ENCODE measurements at regions not wholly inside any gene's neighbourhood (a gene's known extent, or its start where the extent isn't known, plus 50 kb on each side); places are given as distances from the start of the nearest gene placed in this dataset.
"Not testable (repeated sequence)": the region's sequence is repeated elsewhere in the genome, so short reads cannot be mapped to it uniquely, and the experiment has no call there.

DNA sequence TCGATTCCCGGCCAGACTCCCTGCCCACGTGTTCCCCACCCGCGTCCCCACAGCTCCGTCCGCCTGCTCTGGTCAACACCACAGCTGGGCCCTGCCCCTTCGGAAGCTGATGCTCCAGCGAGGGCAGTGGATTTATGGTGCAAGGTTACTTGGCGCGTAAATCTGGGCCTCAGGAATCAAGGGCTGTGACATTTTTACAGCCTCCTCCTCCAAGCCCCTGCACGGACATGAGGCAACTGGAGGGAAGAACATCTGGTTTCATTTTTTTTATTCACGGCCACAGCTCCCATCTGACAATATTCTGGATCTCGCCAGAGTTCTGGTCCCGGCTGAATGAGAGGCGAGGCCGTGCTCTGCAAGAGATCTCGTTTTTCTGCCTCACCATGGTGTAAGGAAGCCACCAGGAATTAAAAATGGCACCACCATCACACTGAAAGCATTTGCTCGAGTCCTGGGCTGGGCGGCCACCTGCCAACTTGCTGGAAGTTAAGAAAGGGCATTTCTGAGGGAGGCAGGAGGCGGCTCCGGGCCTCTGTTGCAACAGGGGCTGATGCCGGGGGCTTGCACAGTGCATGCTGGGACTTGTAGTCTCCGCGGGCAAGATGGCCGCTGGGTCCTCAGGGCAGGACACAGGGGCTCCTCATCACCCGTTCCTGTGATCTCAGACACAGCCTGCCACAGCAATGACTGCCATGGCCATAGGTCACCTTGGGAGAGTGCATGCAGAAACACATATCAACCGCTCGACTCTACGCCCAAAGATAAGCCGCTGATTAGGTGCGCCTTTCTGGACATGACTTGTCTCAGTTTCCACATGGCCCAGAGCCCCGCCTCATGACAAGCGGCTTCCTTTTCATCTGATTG is 148.5 kb downstream of the LY86 start:
- H3K4me3 ChIP-seq (ENCODE audit: insufficient read depth, low read depth, low read length), result no peak overlapping the region
- no peaks in the 10 kb centered on the region for H3K36me3 ChIP-seq (replicated peaks; ENCODE audit: control insufficient read depth, insufficient read depth, low read length)
- DNase-seq, result peak; percentile 91
- no peaks in the 10 kb centered on the region for H3K27me3 ChIP-seq (ENCODE audit: control insufficient read depth, insufficient read depth, low read length)

DNA sequence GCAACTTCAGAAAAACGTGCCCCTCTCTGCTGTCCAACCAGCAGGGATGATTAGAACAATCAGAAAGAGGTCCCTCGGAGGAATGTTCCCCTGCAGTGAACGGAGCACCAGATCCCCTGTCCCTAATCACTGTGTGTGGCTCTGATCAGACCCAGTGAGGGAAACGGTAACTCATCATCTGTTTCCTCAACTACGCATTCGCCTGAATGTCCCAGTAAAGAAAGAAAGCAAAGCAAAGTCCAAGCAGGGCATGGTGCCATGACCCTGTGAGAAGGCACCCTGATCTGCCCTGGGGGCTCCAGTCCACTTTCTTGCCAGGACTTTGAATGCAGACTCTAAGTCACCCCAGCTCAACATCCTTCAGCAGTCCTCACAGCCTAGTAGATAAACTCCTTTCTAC is 149.2 kb downstream of the LY86 start:
- no peak for DNase-seq
- H3K4me3 ChIP-seq (ENCODE audit: insufficient read depth, low read depth, low read length), result no peak overlapping the region
- no peaks in the 10 kb centered on the region for H3K36me3 ChIP-seq (replicated peaks; ENCODE audit: control insufficient read depth, insufficient read depth, low read length)
- no peaks in the 10 kb centered on the region for H3K27me3 ChIP-seq (ENCODE audit: control insufficient read depth, insufficient read depth, low read length)

DNA sequence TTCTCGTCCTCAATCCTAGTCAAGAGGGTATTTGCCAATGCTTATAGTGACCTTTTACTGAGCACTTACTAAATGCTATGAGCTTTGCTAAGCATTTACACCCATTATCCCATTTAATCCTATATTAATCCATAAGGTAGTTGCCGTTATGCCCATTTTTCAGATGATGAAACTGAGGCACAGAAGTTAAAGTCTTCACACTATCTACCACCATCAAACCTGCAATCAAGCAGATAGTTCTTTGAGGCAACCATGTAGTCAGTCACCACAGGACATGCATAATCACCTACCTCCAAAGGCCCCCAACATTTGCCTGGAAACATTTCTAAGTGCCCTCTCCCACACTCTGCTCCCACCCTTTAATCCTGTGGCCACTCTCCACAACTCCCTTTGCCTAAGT is 149.6 kb downstream of the LY86 start:
- H3K27me3 ChIP-seq (ENCODE audit: control insufficient read depth, insufficient read depth, low read length), result no peaks in the 10 kb centered on the region
- no peak overlapping the region for H3K4me3 ChIP-seq (ENCODE audit: insufficient read depth, low read depth, low read length)
- DNase-seq, result no peak
- H3K36me3 ChIP-seq (replicated peaks; ENCODE audit: control insufficient read depth, insufficient read depth, low read length), result no peaks in the 10 kb centered on the region

DNA sequence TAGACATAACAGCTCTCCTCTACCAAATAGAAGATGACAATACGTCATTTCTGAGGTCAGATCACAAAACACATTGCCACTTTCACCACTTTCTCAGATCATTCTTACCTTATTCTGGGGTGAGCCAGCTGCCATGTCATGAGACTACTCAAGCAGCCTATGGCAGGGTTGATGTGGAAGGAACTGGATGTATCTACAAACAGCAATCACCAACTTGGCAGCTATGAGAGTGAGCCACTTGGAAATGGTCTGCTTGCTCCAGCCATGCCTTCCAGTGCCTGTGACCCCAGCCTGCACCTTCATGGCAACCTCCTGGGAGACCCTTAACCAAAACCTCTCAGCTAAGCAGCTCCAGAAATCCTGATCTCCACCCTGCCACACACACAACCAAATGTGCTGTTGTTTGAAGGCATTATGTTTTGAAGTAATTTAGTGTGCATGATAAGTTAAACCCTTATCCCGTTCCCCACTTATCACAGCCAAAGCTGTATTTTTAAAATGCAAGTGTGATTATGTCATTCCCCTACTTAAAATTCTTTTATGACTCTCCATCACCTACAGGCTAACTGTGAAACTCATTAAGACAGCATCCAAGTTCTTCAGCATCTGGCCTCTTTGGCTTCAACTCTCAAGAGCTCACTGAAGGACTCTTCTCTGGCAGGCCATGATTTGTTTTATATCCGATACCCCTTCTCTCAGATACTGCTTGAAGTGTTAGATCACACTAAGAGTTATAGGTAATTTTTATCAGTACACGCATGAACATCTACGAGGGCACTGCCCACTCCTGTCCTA is 150.6 kb downstream of the LY86 start:
- H3K4me3 ChIP-seq (ENCODE audit: insufficient read depth, low read depth, low read length), result no peak overlapping the region
- no peak for DNase-seq
- H3K27me3 ChIP-seq (ENCODE audit: control insufficient read depth, insufficient read depth, low read length), result no peaks in the 10 kb centered on the region
- H3K36me3 ChIP-seq (replicated peaks; ENCODE audit: control insufficient read depth, insufficient read depth, low read length), result no peaks in the 10 kb centered on the region

DNA sequence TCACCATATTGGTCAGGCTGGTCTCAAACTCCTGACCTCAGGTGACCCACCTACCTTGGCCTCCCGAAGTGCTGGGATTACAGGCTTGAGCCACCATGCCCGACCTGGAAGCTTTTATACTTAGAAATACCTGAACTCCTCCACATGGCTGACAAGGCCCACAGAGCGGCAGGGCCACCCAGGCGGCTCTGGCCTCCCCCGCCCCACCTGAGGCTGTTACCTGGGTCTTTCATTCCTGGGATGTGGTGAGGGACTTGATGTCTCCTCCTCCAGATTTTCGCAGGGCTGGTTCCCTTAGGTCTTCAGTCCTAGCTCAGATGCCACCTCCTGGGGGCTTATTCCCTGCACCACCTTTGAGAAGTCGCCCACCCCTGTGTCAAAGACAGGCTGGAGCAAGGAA is 152.1 kb downstream of the LY86 start:
- H3K27me3 ChIP-seq (ENCODE audit: control insufficient read depth, insufficient read depth, low read length), result no peaks in the 10 kb centered on the region
- H3K36me3 ChIP-seq (replicated peaks; ENCODE audit: control insufficient read depth, insufficient read depth, low read length), result no peaks in the 10 kb centered on the region
- DNase-seq, result peak; percentile 34
- no peak overlapping the region for H3K4me3 ChIP-seq (ENCODE audit: insufficient read depth, low read depth, low read length)

DNA sequence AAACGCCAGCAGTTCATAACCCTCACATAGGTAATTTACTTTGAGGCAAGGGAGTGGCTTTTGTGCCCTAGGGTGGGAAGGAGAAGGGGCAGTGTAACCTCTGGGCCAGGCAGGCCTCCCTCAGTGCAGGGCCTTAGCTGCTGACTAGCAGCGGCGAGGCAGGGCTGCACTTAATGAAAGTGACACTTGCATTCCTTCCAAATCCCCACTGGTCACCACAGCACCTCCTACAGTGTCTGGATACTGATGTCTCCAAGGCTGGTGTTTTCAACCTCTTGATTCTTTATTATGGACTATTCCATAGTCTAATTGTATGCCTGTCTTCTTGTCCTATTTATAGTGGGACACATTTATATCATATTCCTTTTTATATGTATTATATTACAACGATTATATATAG is 152.7 kb downstream of the LY86 start:
- peak; percentile 52 for DNase-seq

DNA sequence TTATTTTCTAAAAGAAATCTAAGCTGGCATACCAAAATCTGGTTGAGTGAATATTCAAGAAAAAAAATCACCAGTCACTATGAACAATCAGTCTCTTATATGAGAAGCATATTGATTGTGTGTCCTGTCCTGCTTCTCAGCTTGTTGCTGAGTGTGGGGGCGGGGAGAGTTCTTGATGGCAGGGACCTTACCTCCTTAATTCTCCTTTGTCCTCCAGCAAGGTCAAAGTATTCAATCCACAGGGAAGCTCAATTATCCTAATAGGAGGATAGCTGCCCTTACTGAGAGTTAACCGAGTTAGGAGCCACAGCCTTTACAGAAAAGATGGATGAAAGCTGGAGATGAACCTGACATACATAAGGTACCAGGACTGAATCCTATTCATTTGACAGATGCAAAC is 154.0 kb downstream of the LY86 start:
- no peak overlapping the region for H3K4me3 ChIP-seq (ENCODE audit: insufficient read depth, low read depth, low read length)
- no peaks in the 10 kb centered on the region for H3K36me3 ChIP-seq (replicated peaks; ENCODE audit: control insufficient read depth, insufficient read depth, low read length)
- no peaks in the 10 kb centered on the region for H3K27me3 ChIP-seq (ENCODE audit: control insufficient read depth, insufficient read depth, low read length)
- DNase-seq, result peak; percentile 49

More for the DNA sequence above, 152.7 kb downstream of the LY86 start:
- no peaks in the 10 kb centered on the region for H3K27me3 ChIP-seq (ENCODE audit: control insufficient read depth, insufficient read depth, low read length)
- no peaks in the 10 kb centered on the region for H3K36me3 ChIP-seq (replicated peaks; ENCODE audit: control insufficient read depth, insufficient read depth, low read length)
- no peak overlapping the region for H3K4me3 ChIP-seq (ENCODE audit: insufficient read depth, low read depth, low read length)

DNA sequence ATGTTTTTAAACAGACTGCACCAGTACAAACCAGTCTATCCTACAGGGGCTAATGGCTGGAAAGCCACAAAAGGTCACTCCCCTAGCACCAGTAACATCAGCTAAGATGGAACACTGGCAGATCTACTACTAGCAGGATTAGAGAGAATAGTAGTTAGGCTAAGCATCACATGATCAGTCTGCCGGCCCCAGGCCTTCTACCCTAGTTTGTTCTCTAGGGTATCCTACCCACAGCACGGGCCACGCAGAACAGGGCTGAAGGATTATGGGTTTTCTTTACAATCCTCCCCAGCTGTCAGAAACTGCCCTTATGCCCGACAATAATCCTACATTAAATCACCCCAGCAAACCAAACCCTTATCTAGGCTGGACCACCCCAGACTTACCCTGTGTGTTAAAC is 156.0 kb downstream of the LY86 start:
- H3K27me3 ChIP-seq (ENCODE audit: control insufficient read depth, insufficient read depth, low read length), result no peaks in the 10 kb centered on the region
- no peak for DNase-seq
- H3K36me3 ChIP-seq (replicated peaks; ENCODE audit: control insufficient read depth, insufficient read depth, low read length), result no peaks in the 10 kb centered on the region
- no peak overlapping the region for H3K4me3 ChIP-seq (ENCODE audit: insufficient read depth, low read depth, low read length)

DNA sequence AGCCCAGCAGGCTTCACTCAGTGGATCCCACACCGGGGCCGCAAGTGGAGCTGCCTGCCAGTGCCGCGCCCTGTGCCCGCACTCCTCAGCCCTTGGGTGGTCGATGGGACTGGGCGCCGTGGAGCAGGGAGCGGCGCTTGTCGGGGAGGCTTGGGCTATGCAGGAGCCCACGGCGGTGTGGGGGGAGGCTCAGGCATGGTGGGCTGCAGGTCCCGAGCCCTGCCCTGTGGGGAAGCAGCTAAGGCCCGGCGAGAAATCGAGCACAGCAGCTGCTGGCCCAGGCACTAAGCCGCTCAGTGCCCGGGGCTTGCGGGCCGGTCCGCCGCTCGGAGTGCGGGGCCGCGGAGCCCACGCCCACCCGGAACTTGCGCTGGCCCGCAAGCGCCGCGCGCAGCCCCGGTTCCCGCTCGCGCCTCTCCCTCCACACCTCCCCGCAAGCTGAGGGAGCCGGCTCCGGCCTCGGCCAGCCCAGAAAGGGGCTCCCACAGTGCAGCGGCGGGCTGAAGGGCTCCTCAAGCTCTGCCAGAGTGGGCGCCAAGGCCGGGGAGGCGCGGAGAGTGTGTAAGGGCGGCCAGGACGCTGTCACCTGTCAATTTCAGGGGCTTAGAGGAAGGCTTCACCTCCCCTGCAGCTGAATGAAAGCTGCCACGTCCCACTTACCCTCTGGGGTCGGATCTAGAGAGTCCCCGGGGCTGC is 157.3 kb downstream of the LY86 start:
- not testable (repeated sequence) for H3K4me3 ChIP-seq (ENCODE audit: insufficient read depth, low read depth, low read length); H3K36me3 ChIP-seq (replicated peaks; ENCODE audit: control insufficient read depth, insufficient read depth, low read length); H3K27me3 ChIP-seq (ENCODE audit: control insufficient read depth, insufficient read depth, low read length); DNase-seq

DNA sequence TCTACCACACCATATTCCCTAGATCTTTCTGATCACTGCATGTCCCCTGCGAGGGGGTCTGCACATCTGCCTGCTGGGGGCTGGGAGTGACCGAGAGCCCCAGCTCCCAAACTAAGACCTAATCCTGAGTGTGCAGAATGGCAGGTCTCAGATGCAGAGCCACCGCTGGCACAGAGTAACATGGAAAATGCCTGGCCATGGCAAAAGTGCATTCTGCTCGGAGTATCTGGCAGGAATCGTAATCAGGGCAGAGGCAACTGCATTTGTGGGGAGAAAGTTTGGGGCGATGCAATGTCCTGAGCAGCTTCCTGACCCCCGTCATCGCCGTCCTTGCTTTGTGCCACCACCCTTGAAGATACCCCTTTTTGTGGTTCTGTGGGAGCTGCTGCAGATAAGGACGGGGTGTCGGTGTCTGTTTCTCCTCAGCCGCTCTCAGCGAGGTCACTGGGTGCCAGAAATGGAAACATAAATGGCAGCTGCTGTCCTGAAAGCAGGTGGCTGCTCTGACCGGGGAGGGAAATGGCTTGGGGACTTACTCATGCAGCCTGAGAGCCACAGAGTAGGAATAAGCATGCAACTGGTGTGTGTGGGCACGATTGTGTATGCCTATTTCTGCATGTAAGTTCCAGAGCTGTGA is 157.9 kb downstream of the LY86 start:
- no peak for DNase-seq
- no peaks in the 10 kb centered on the region for H3K27me3 ChIP-seq (ENCODE audit: control insufficient read depth, insufficient read depth, low read length)
- no peak overlapping the region for H3K4me3 ChIP-seq (ENCODE audit: insufficient read depth, low read depth, low read length)
- H3K36me3 ChIP-seq (replicated peaks; ENCODE audit: control insufficient read depth, insufficient read depth, low read length), result no peaks in the 10 kb centered on the region

DNA sequence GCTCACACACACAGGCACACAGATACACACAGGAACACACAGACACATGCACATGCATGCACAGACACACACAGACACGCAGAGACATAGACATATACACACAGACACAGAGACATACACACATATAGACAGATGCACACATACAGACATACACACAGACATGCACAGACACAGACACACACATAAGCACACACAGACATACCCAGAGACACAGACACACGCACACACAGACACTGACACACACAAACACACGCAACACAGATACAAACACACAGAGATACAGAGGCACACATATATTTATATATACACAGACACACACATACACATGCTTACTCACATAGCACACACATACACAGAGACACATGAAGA is 158.4 kb downstream of the LY86 start:
- no peaks in the 10 kb centered on the region for H3K27me3 ChIP-seq (ENCODE audit: control insufficient read depth, insufficient read depth, low read length)
- H3K36me3 ChIP-seq (replicated peaks; ENCODE audit: control insufficient read depth, insufficient read depth, low read length), result no peaks in the 10 kb centered on the region
- DNase-seq, result no peak
- H3K4me3 ChIP-seq (ENCODE audit: insufficient read depth, low read depth, low read length), result no peak overlapping the region

DNA sequence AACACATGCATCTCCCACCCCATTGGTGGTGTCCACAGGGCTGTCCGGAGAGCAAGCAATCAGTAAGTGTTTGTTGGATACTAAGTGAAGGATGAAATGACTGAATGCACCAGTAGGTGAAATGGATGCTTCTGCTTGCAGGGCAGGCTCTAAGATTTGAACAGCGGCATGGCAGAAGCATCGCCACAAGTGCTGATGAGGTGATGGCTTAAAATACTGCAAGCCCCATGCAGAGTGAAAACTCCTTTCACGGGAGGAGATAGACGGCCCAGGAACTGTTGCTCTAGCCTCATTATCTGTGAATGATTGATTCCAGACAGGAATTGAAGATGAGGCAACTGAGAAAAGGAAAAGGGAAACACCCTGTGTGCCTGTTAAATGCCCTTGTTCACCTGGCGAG is 158.9 kb downstream of the LY86 start:
- H3K27me3 ChIP-seq (ENCODE audit: control insufficient read depth, insufficient read depth, low read length), result no peaks in the 10 kb centered on the region
- no peaks in the 10 kb centered on the region for H3K36me3 ChIP-seq (replicated peaks; ENCODE audit: control insufficient read depth, insufficient read depth, low read length)
- no peak for DNase-seq
- no peak overlapping the region for H3K4me3 ChIP-seq (ENCODE audit: insufficient read depth, low read depth, low read length)

DNA sequence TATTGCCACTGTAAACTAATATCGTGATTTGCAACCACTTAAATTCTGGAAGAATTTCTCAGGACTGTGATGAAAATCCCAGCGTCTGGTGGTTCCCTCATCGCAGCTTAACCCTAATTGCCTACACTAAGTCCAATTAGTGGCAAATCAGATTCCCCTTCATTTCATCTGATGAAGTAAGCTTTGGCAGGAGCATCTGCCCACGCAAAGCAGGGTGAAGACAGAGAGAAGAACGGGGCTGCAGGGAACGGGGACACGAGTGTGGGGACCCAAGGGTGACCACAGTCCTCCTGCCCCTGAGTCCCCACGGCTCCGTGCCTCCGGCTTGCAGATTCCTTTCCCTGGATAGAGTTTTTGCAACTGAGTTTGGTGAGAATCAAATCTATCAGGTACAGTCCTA is 159.5 kb downstream of the LY86 start:
- Histone ChIP-seq H3K36me3 (replicated peaks; ENCODE audit: control insufficient read depth, insufficient read depth, low read length) (no peaks in the 10 kb centered on the region), H3K4me3 (ENCODE audit: insufficient read depth, low read depth, low read length) (no peak overlapping the region), H3K27me3 (ENCODE audit: control insufficient read depth, insufficient read depth, low read length) (no peaks in the 10 kb centered on the region)
- DNase-seq, result no peak

DNA sequence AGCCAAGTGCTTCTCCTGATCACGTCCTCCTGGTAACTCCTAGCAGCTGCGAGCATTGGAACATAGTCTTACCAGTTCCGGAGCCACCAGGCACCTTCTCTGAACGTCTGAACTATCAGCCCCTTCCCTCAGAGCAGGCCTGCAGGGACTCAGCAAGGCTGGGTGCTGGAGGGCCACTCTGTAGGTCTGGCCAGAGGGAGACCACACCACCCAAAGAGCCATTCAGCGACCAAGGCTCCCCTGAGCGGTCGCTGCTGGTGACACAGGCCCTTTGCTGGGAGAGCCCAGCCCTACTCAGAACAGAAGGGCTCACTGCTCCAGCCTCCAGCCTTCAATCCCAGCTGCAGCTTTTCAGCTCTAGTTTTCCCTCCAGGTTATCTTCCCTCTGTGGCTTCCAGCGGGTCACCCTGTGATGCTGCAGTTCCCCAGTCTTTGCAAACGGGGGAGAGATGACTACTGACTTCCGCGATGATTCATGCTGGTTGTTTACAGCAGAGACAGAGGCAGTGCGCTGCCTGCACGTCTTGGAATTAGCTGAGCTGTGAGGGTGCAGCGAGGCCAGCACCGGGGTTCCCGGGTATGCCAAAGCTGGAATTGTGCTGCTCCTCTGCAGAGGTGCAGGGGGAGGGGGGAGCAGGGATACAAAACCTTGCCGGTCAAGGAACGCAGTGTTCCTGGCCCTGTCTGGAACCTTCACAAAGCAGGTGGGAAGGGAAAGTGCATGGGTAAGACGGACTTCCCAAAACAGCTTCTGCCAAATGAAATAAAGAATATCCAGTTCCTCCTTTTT is 161.4 kb downstream of the LY86 start:
- no peaks in the 10 kb centered on the region for H3K27me3 ChIP-seq (ENCODE audit: control insufficient read depth, insufficient read depth, low read length)
- DNase-seq, result peak; percentile 74
- no peaks in the 10 kb centered on the region for H3K36me3 ChIP-seq (replicated peaks; ENCODE audit: control insufficient read depth, insufficient read depth, low read length)
- no peak overlapping the region for H3K4me3 ChIP-seq (ENCODE audit: insufficient read depth, low read depth, low read length)
